GM18517 (cell line): ENCODE measurements at regions not wholly inside any gene's neighbourhood (a gene's known extent, or its start where the extent isn't known, plus 50 kb on each side); places are given as distances from the start of the nearest gene placed in this dataset.
"Not testable (repeated sequence)": the region's sequence is repeated elsewhere in the genome, so short reads cannot be mapped to it uniquely, and the experiment has no call there.

Experiments used
- ATAC-seq: cut with Tn5 transposase; IDR thresholded peaks from one replicate; pipeline ENCODE4 v1.9.1; 2021; ENCODE audit warnings: mild to moderate bottlenecking, moderate library complexity; ENCODE audit not compliant: unreplicated experiment

GRCh38 chr14:54010981-54011380, 54.4 kb upstream of the BMP4 start:
- ATAC-seq: no peak

- no peak for ATAC-seq
Measured at GRCh38 chr14:54023027-54023426, 66.4 kb upstream of the BMP4 start.

- ATAC-seq: no peak
Measured at GRCh38 chr14:54025661-54026060, 69.0 kb upstream of the BMP4 start.

- ATAC-seq: no peak
Measured at GRCh38 chr14:54026671-54027070, 70.0 kb upstream of the BMP4 start.

GRCh38 chr14:54030996-54031395, 74.4 kb upstream of the BMP4 start:
- ATAC-seq: not testable (repeated sequence)

GRCh38 chr14:54033285-54033684, 76.7 kb upstream of the BMP4 start:
- not testable (repeated sequence) for ATAC-seq

GRCh38 chr14:54038724-54039123, 82.1 kb upstream of the BMP4 start:
- ATAC-seq: no peak

- ATAC-seq: no peak
Measured at GRCh38 chr14:54039311-54039710, 82.7 kb upstream of the BMP4 start.

GRCh38 chr14:54040846-54041245, 84.2 kb upstream of the BMP4 start:
- ATAC-seq: no peak

- ATAC-seq: no peak
Measured at GRCh38 chr14:54046250-54046649, 89.6 kb upstream of the BMP4 start.

GRCh38 chr14:54047645-54048308, 91.2 kb upstream of the BMP4 start:
- ATAC-seq: no peak

GRCh38 chr14:54048311-54048710, 91.7 kb upstream of the BMP4 start:
- no peak for ATAC-seq

- ATAC-seq: no peak
Measured at GRCh38 chr14:54048736-54049135, 92.1 kb upstream of the BMP4 start.

- no peak for ATAC-seq
Measured at GRCh38 chr14:54050759-54051158, 94.1 kb upstream of the BMP4 start.

- ATAC-seq: no peak
Measured at GRCh38 chr14:54052696-54053385, 96.2 kb upstream of the BMP4 start.

- ATAC-seq: no peak
Measured at GRCh38 chr14:54053386-54053745, 96.7 kb upstream of the BMP4 start.

GRCh38 chr14:54058505-54058904, 101.9 kb upstream of the BMP4 start:
- no peak for ATAC-seq

GRCh38 chr14:54083549-54084239, 127.1 kb upstream of the BMP4 start:
- no peak for ATAC-seq

- ATAC-seq: no peak
Measured at GRCh38 chr14:54085232-54085761, 128.7 kb upstream of the BMP4 start.

GRCh38 chr14:54085841-54086240, 129.2 kb upstream of the BMP4 start:
- ATAC-seq: no peak

GRCh38 chr14:54086767-54087166, 130.1 kb upstream of the BMP4 start:
- ATAC-seq: no peak

- no peak for ATAC-seq
Measured at GRCh38 chr14:54087376-54087775, 130.8 kb upstream of the BMP4 start.
